HG02885 (cell line): ENCODE measurements at regions not wholly inside any gene's neighbourhood (a gene's known extent, or its start where the extent isn't known, plus 50 kb on each side); places are given as distances from the start of the nearest gene placed in this dataset.

ENCODE experiments used
- ATAC-seq: cut with Tn5 transposase; IDR thresholded peaks from one replicate; pipeline ENCODE4 v1.9.1; 2021; ENCODE audit warnings: mild to moderate bottlenecking; ENCODE audit not compliant: unreplicated experiment, poor library complexity

- ATAC-seq: no peak
These were observed 142.7 kb downstream of the ACKR3 start for GRCh38 chr2:236712304-236712703.

GRCh38 chr2:236712961-236713673, 143.5 kb downstream of the ACKR3 start:
- ATAC-seq: no peak

- ATAC-seq: no peak
These were observed 144.5 kb downstream of the ACKR3 start for GRCh38 chr2:236714080-236714479.

GRCh38 chr2:236715077-236715476, 145.5 kb downstream of the ACKR3 start:
- no peak for ATAC-seq

- ATAC-seq: no peak
These were observed 145.9 kb downstream of the ACKR3 start for GRCh38 chr2:236715491-236715961.

GRCh38 chr2:236717120-236717519, 147.5 kb downstream of the ACKR3 start:
- no peak for ATAC-seq

- ATAC-seq: no peak
These were observed 148.1 kb downstream of the ACKR3 start for GRCh38 chr2:236717729-236718128.

- no peak for ATAC-seq
These were observed 148.8 kb downstream of the ACKR3 start for GRCh38 chr2:236718207-236718992.

GRCh38 chr2:236719192-236719635, 149.6 kb downstream of the ACKR3 start:
- no peak for ATAC-seq

GRCh38 chr2:236720974-236721540, 151.4 kb downstream of the ACKR3 start:
- ATAC-seq: no peak

GRCh38 chr2:236724200-236724599, 154.6 kb downstream of the ACKR3 start:
- no peak for ATAC-seq

- no peak for ATAC-seq
These were observed 157.3 kb downstream of the ACKR3 start for GRCh38 chr2:236726701-236727450.

GRCh38 chr2:236728916-236729670, 159.5 kb downstream of the ACKR3 start:
- ATAC-seq: no peak

GRCh38 chr2:236730393-236730792, 160.8 kb downstream of the ACKR3 start:
- ATAC-seq: no peak

GRCh38 chr2:236731767-236732580, 162.3 kb downstream of the ACKR3 start:
- ATAC-seq: no peak

- ATAC-seq: no peak
These were observed 163.5 kb downstream of the ACKR3 start for GRCh38 chr2:236733156-236733555.

- no peak for ATAC-seq
These were observed 166.2 kb downstream of the ACKR3 start for GRCh38 chr2:236735825-236736238.

- ATAC-seq: no peak
These were observed 168.4 kb downstream of the ACKR3 start for GRCh38 chr2:236738030-236738429.

- ATAC-seq: no peak
These were observed 169.3 kb downstream of the ACKR3 start for GRCh38 chr2:236738896-236739295.
